Esophagus muscularis mucosa (tissue), 4 donors: ENCODE measurements at regions not wholly inside any gene's neighbourhood (a gene's known extent, or its start where the extent isn't known, plus 50 kb on each side); places are given as distances from the start of the nearest gene placed in this dataset.
"Not testable (repeated sequence)": the region's sequence is repeated elsewhere in the genome, so short reads cannot be mapped to it uniquely, and the experiment has no call there.

ENCODE experiments used
- DNase-seq: peaks from one replicate; pipeline ENCODE4 v3.0.0-alpha.2; 2017; ENCODE audit errors: extremely low spot score
- H3K27ac ChIP-seq, 4 donors: fragments of 200-600 bp; sonication (generic); replicated peaks in 1 of 4; 1 replicate in 3 of 4; 2 replicates in 1 of 4; pipeline ENCODE4 v1.5.1; 2016 to 2019; ENCODE audit warnings: mild to moderate bottlenecking in 1 of 4
- H3K27me3 ChIP-seq, 4 donors: fragments of 200-600 bp; sonication (generic); one replicate each; pipeline versions ENCODE4 v1.5.1 to v1.6.0; 2016 to 2019
- H3K36me3 ChIP-seq, 4 donors: fragments of 200-600 bp; sonication (generic); one replicate each; pipeline ENCODE4 v1.5.1; 2016 to 2019
- H3K4me1 ChIP-seq, 4 donors: fragments of 200-600 bp; sonication (generic); one replicate each; pipeline ENCODE4 v1.5.1; 2016 to 2019
- H3K4me3 ChIP-seq, 4 donors: fragments of 200-600 bp; sonication (generic); 1 replicate in 2 of 4; 2 replicates in 2 of 4; pipeline ENCODE4 v1.5.1; 2016 to 2019; ENCODE audit warnings: mild to moderate bottlenecking in 4 of 4, moderate library complexity in 1 of 4
- H3K9me3 ChIP-seq, 4 donors: fragments of 200-600 bp; sonication (generic); 1 replicate in 3 of 4; 2 replicates in 1 of 4; pipeline ENCODE4 v1.5.1; 2016 to 2019
- EP300 ChIP-seq: sonication (generic); formaldehyde crosslinking; IDR thresholded peaks from one replicate; pipeline ENCODE4 v1.6.1; 2017; ENCODE audit warnings: antibody characterized with exemption
- POLR2A ChIP-seq: fragments of 450-650 bp; IDR thresholded peaks from one replicate; pipeline ENCODE4 v1.6.1; 2017; ENCODE audit warnings: antibody characterized with exemption, moderate library complexity, mild to moderate bottlenecking, low read depth
- POLR2AphosphoS5 ChIP-seq, 2 donors: sonication (generic); formaldehyde crosslinking; IDR thresholded peaks; one replicate each; pipeline ENCODE4 v1.6.1; 2017; ENCODE audit warnings: antibody characterized with exemption in 2 of 2
- WGBS: methylation state at CpG from one replicate; pipeline ENCODE4 v1.1.5; 2018; 5-methylcytosine and 5-hydroxymethylcytosine counted together
- intact Hi-C: fragments of 100-400 bp; cut with DNase I; formaldehyde crosslinking; loops from one replicate; pipeline ENCODE4 v1.15.1; 2023
- TF ChIP-seq, protein P1 (sequence below), 3 experiments: fragments of 200-600 bp in 2 of 3; fragments of 450-650 bp in 1 of 3; sonication (generic) in 2 of 3; IDR thresholded peaks; one replicate each; pipeline ENCODE4 v1.5.1; 2017 to 2019; ENCODE audit warnings: antibody characterized with exemption in 3 of 3, mild to moderate bottlenecking in 2 of 3, moderate library complexity in 1 of 3

DNA sequence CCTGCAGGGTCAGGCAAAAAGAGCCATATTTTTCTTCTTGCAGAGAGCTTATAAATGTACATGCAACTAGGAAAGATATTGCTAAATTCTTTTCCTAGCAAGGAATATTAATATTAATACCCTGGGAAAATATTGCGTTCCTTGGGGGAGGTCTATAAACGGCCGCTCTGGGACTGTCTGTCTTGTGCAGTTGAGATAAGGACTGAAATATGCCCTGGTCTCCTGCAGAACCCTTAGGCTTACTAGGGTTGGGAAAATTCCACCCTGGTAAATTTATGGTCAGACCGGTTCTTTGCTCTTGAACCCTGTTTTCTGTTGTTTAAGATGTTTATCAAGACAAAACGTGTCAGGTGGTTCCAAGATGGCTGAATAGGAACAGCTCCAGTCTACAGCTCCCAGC lies 121.3 kb upstream of the CARMIL1 start:
- intact Hi-C loops = no loop called here
- H3K36me3 ChIP-seq = no peaks in the 10 kb centered on the region
- WGBS = 96% methylated on average over 5 of the region's 5 CpGs
- TF ChIP-seq POLR2AphosphoS5 (IDR thresholded peaks at IDR 0.05) (no peak), EP300 (no peak), POLR2A (no peak)
- TF ChIP-seq, protein P1, sequence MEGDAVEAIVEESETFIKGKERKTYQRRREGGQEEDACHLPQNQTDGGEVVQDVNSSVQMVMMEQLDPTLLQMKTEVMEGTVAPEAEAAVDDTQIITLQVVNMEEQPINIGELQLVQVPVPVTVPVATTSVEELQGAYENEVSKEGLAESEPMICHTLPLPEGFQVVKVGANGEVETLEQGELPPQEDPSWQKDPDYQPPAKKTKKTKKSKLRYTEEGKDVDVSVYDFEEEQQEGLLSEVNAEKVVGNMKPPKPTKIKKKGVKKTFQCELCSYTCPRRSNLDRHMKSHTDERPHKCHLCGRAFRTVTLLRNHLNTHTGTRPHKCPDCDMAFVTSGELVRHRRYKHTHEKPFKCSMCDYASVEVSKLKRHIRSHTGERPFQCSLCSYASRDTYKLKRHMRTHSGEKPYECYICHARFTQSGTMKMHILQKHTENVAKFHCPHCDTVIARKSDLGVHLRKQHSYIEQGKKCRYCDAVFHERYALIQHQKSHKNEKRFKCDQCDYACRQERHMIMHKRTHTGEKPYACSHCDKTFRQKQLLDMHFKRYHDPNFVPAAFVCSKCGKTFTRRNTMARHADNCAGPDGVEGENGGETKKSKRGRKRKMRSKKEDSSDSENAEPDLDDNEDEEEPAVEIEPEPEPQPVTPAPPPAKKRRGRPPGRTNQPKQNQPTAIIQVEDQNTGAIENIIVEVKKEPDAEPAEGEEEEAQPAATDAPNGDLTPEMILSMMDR (IDR thresholded peaks at IDR 0.05) = no peak
- H3K27me3 ChIP-seq = no peaks in the 10 kb centered on the region
- H3K4me3 ChIP-seq = no peak overlapping the region
- no peak overlapping the region for H3K27ac ChIP-seq
- no peaks in the 10 kb centered on the region for H3K4me1 ChIP-seq
- H3K9me3 ChIP-seq = peaks cover 0 to 15% (median 15%) of the 10 kb centered on the region in 4 donors
- DNase-seq = no peak

DNA sequence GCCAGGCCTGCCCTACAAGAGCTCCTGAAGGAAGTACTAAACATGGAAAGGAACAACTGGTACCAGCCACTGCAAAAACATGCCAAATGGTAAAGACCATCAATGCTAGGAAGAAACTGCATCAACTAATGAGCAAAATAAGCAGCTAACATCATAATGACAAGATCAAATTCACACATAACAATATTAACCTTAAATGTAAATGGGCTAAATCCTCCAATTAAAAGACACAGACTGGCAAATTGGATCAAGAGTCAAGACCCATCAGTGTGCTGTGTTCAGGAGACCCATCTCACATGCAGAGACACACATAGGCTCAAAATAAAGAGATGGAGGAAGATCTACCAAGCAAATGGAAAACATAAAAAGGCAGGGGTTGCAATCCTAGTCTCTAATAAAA lies 119.0 kb upstream of the CARMIL1 start:
- DNase-seq, H3K4me1 ChIP-seq, H3K27me3 ChIP-seq, intact Hi-C loops, H3K4me3 ChIP-seq, H3K27ac ChIP-seq, H3K36me3 ChIP-seq: not testable (repeated sequence)
- H3K9me3 ChIP-seq = peaks cover 0 to 15% (median 15%) of the 10 kb centered on the region in 4 donors

DNA sequence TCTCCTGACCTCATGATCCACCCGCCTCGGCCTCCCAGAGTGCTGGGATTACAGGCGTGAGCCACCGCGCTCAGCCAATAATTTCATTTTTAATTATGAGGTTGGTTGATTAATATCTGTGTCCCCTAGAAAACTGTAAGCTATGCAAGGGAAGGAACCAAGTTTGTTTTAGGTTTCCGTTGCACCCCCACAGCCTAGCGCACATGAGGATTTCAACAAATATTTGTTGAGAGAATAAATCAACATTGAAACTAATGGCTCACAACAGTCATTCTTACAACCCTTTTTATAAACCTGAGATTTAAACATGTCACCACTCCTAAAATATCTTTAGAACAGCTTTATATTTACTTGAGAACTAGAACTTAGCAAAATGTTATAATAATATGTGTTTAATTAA lies 114.0 kb upstream of the CARMIL1 start:
- intact Hi-C loops = no loop called here
- H3K27me3 ChIP-seq = no peaks in the 10 kb centered on the region
- H3K4me1 ChIP-seq = peaks cover 0 to 6% (median 0%) of the 10 kb centered on the region in 4 donors
- DNase-seq = no peak
- 86% methylated on average over 7 of the region's 7 CpGs for WGBS
- no peak overlapping the region for H3K27ac ChIP-seq
- TF ChIP-seq POLR2A = no peak
- TF ChIP-seq POLR2AphosphoS5 (IDR thresholded peaks at IDR 0.05) = no peak
- TF ChIP-seq EP300 = no peak
- TF ChIP-seq, protein P1 (IDR thresholded peaks at IDR 0.05) = no peak
- no peaks in the 10 kb centered on the region for H3K9me3 ChIP-seq
- no peaks in the 10 kb centered on the region for H3K36me3 ChIP-seq
- H3K4me3 ChIP-seq = no peak overlapping the region

DNA sequence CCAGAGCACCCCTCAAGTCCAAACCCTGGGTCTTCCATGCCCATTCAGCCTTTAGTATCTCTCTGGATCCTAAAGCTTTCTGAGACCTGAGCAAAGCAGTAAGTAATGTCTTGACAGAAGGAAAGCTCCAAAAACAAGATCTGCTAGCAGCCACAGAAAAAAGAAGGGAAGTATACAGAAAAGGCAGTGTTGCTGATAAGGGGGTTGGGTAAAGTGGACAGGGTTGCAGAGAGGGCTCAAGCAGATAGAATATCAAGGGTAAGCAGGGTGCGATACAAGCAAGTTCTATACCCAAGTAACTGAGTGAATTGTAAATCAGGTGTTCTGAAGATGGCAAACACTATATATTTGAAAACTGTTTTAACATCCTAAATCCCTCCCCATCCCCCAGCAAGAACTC lies 113.4 kb upstream of the CARMIL1 start:
- no peaks in the 10 kb centered on the region for H3K9me3 ChIP-seq
- WGBS = 88% methylated on average over 1 of the region's 1 CpG

DNA sequence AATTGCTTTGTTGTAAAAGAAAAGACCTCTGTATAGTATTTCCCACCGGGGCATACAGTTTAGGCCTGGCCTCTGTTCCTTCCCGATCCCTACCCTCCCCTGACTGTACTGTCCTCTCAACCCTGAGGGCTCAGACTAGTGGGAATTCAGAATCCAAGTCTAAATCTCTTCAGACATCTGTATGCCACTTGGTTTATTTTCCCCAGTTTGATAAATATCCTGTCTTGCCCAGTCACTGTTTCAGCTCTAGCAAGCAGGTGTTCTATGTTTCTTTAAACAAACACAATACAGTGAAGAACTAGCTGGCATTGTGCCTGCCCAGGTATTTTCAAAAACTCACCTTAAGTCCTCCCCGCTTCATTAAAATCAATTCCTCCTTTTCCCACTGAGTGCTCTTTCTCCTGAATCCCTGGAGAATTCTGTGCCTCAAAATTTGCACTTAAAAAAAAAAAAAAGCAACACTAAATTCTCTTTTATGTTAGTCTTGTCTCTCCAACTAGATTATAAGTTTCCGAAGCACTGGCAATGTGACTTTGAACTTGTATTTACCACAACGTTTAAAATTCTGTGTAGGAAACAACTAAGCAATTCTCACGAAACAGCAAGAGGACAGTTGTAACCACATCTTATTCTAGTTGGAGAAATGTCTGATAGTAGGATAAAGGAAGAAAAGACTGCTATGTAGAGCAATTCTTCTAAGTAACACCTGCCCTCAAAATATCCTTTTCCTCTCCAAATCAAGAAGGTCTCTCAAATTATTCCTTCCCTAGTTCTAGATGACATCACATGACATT lies 112.0 kb upstream of the CARMIL1 start:
- Histone ChIP-seq H3K4me3 (no peak overlapping the region), H3K4me1 (peaks cover 0 to 6% (median 0%) of the 10 kb centered on the region in 4 donors), H3K36me3 (no peaks in the 10 kb centered on the region), H3K27ac (no peak overlapping the region), H3K9me3 (no peaks in the 10 kb centered on the region), H3K27me3 (no peaks in the 10 kb centered on the region)
- TF ChIP-seq EP300 (no peak), POLR2AphosphoS5 (IDR thresholded peaks at IDR 0.05) (no peak), POLR2A (no peak)
- TF ChIP-seq, protein P1 (IDR thresholded peaks at IDR 0.05) = no peak
- intact Hi-C loops = no loop called here
- WGBS = 54% methylated on average over 6 of the region's 6 CpGs
- DNase-seq = no peak

More for the DNA sequence above, 113.4 kb upstream of the CARMIL1 start:
- H3K27ac ChIP-seq = no peak overlapping the region
- intact Hi-C loops = no loop called here
- H3K4me1 ChIP-seq = peaks cover 0 to 6% (median 0%) of the 10 kb centered on the region in 4 donors
- no peak overlapping the region for H3K4me3 ChIP-seq
- TF ChIP-seq, protein P1 (IDR thresholded peaks at IDR 0.05) = no peak
- no peak for TF ChIP-seq POLR2AphosphoS5 (IDR thresholded peaks at IDR 0.05)
- TF ChIP-seq POLR2A = no peak
- TF ChIP-seq EP300 = no peak
- DNase-seq = no peak
- H3K27me3 ChIP-seq = no peaks in the 10 kb centered on the region
- H3K36me3 ChIP-seq = no peaks in the 10 kb centered on the region
